RPMI7951 (cell line): ENCODE measurements at regions not wholly inside any gene's neighbourhood (a gene's known extent, or its start where the extent isn't known, plus 50 kb on each side); places are given as distances from the start of the nearest gene placed in this dataset.
A peak's percentile ranks its signal among the peaks of the same experiment; 100 is the strongest.

Experiments used
- DNase-seq: peaks from one replicate; pipeline ENCODE4 v3.0.0-alpha.2; 2012; ENCODE audit warnings: low read depth

DNA sequence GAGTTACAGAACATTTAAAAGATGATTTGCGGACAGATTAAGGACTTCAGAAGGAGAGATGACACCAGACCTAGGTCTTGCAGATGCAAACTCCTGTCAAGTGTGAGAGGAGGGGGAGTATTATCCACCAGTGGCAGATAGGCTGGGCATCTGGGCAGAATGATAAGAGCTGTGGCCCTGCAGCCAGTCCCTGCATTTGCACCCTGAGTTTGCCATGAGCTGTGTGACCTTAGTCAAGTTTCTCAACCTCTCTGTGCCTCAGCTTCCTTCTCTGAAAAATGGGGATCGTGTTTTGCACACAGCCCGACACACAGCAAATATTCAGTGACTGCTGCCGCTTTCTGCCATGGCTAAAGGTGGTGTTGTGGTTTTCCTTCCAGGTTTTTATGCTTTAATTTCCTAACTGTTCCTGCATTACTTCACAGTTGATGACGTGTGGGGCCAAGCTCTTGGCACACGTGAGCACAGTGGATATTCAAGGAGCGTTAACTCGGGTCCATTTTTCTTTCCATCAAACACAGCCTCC lies 516.2 kb downstream of the CDH26 start:
- no peak for DNase-seq

DNA sequence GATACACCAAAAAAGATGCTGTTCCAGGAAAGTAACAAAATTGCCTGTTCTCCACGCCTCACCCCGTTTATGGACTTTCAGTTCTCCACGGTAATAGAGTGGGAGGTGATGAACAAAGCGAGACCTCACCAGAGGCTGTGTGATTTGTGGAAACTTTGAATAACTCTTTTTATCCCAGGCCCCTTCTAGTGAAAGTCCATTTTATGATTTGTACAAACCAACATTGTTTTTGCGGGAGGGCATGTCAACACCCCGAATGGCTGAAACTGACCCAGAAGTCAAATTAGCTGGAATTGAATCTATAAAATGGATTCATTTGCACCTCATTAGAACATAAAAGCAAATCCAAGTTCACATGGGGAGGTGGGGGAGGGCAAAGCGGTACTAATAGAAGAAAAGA lies 517.8 kb downstream of the CDH26 start:
- no peak for DNase-seq

DNA sequence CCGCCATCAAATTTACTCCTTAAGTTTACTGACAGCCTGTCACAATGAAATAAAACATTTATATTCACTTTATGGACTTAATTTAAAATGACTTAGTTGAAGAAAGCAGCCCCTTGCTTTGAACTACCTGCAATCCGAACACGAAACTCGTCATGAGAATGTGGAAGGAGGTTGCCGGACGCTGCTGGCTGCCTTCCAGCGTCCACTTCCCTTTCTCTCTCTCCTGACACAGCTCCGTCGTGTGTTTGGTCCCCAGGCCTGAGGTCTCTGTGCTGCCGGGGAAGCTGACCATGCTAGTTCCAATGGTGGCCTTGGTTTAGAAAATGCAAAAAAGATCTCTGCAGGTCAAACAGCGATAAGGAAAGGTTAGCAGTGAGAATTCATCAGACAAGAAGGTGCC lies 519.7 kb downstream of the CDH26 start:
- no peak for DNase-seq

DNA sequence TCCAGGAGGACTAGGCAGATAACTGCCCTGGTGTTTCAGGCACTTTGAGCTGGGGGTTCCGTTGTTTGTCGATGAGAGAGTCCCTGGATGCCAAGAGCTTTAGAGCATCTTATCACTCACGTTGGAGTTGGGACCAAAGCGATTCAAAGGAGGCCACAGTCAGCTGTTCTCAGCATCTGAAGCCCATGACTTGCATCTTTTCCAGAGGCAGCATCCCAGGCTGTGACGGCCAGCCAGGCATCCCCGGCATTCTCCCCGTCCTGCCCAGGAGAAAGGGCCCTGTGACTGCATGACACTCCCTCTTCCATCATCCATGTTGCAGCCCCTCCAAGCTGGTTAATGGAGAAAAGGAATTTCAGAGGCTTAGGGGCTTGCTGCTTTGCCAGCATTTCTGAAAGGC lies 520.3 kb downstream of the CDH26 start:
- DNase-seq = no peak

DNA sequence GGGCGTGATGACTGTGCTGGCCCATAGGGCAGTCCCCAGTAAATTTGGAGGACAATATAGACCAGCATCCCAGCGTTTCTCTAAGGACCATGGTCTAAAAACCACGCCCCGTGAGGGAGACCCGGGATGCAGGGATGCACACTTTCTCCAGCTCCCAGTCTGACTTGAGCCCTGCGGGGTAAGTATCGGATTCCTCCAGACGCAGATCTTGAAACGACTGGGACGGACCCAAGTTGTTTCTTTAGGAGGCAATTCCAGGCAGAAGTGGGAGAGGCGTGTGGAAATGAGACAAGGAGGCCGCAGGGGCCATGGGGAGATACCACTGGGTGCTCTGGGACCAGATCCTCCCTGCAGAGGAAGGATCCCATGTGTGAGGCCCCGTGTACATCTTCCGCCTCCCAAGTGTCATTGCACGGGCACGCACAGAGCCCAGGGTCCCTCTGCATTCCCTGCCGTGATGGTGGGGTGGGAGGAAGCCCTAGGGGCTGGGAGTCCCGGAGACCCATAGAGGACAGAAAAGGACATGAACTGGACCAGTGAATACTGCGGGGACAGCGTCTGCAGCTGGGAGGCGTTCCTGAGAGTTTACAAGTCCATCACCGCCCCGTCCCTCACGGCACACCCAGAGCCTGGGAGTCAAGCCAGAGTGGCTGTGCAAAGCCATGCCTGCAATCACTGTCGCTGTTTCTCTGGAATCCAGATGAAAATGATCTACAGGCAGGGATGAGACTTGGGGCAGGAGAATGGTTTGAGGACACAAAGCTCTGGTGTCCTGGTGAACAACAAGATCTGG lies 522.9 kb downstream of the CDH26 start:
- DNase-seq = no peak

DNA sequence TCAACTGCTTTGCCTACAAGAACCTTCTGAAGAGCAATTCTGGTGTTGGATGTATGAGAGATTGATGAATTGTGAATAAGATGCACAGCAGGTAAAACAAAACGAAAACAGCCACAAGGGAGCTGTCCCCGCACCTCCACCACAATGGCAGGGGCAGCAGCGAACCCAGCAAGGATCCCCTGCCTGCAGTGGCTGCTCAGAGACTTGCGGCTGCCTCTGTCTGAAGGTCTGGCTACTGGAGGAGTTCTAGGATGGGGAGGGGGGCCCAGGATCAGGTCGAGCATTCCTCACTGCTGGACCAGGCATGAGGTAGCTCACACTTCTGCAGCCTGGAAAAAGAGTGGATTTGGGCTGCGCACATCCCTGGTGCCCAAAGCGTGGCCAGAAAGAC lies 523.5 kb downstream of the CDH26 start:
- DNase-seq = no peak

DNA sequence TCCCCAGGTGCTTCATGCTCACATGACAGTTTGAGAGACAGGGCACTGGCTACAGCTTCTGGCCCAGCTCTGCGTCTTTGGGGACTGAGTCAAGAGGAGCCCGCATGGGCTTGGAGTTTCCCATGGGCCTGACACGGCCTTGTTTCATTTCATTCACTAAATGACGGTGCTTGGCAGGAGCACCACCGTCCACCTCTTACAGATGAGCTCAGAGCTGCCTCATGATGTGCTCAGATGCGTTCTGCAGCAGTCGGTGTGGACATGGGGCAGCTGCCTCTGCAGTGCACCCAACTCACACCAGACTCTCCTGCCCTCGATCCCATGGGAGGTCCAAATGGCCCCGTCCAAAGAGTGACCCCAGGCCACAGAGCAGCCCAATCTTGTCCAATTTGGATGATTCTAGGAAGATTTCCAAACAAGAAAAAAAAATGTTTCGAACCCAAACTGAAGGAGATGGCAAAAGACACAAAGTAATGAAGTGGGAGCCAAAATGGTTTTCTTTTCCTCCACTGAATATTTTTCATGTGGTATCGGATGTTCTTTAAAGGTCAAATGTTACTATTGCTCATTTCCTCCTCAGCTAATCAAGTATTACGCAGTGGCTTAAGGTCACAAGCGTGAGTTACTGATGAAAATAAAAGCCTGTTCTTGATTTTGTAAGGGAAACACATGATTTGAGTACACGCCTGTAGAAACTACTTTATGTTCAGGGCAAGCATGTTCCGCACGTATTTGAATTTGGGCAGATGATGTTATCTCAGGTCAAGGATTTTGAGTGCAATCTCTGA lies 524.2 kb downstream of the CDH26 start:
- DNase-seq = no peak

DNA sequence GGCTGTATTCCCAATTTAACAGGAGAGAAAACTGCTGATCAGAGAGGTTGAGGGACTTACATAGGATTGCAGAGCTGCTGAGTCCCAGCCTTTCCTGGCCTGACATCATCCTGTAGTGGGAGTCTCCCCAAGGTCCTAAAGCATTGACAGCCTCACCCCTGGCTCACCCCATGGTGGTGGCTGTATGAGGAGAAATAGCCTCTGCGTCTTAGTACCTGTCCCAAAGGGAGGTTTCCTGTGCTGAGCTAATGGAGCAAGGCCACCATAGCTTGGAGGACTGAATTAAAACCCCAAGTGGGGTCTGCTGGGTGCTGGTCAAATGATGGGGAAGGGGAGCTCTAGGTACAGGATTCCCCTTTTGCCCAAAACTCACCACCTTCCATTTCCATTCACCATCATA lies 525.1 kb downstream of the CDH26 start:
- no peak for DNase-seq

DNA sequence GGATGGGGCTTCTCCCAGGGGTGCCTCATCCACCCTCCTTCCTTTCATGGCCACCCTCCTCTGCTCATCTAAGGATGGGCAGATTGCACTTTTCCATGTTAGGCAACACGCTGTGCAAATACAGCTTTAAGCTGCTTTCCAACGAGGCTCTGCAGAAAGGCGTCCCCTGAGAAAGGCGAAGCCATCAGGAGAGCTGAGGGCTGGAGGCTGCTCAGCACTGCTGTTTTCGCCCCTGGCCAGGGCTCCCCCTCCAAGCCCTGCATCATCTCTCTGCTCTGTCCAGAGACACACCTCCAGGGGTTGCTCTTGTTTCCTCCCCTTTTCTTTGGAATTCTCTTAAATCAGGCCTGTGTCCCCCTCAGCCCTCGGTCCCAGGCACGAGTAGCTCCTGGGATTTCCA lies 526.1 kb downstream of the CDH26 start:
- DNase-seq = no peak

DNA sequence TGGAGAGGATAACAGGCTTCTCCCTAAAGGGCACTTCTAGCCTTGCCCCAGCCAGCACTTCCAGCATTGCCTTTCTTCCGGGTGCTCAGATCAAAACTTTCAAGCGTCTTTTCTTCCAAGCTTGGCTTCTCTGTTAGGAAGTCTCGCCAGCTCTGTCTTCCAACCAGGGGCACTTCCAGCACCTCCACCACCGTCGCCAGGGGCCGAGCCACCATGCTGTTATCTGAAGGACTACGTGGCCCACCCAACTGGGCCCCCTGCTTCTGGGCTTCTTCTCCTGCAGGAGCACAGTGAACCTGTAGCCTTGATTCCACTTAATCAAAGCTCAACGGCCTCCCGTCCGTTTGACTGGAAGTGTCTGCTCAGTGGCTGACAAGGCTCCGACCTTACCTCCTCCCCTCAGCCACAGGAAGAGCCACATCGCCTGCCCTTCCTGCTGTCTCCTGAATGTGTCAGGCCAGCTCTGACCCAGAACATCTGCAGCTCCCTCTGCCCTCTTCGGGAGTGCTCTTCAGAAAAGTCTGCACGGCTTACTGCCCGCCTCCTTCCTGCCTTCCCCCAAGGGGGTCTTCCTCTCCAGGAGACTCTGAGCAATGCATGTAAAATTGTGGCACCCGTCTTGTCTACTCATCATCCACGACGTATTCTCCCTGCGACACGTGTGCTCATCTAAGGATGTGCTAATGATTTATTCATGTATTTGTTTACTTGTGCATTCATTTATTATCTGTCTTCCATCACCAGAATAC lies 527.0 kb downstream of the CDH26 start:
- no peak for DNase-seq

DNA sequence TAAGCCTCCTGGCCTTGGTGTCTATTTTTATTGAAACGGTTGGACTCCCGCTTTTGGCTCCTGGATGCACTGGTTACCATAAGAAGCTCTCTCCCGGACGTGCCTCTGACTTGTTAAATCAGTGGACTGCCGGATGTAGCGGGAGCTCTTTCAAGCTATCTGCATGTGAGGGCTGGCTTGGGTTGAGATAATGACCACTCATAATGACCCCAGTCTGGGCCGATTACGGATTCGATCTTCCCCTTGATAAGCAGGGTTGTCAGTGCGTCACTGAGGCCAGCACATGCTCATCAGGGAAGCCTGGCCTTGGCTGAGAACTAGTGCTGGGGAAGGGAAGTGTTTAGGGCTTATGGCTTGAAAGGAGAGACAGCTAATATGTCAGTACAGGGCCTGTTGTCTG lies 528.1 kb downstream of the CDH26 start:
- no peak for DNase-seq

DNA sequence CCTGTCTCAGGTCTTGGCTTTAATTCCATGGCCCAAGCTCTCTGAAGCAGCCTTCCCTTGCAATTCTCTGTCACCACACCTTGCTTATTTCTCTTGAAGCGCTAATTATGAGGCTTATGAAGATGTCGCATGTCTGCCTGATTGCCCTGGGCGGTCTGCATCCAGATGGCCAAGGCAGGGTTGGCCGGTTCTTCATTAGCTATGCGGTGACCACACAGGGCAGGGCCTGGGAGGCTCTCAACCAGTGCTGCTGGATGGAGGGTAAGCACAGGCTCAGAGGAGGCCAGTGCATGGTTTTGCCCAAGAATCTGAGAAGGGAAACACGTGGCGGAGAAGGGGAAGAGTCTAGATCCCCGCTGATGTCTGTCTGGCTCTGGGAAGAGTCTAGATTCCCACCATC lies 528.7 kb downstream of the CDH26 start:
- DNase-seq = no peak

DNA sequence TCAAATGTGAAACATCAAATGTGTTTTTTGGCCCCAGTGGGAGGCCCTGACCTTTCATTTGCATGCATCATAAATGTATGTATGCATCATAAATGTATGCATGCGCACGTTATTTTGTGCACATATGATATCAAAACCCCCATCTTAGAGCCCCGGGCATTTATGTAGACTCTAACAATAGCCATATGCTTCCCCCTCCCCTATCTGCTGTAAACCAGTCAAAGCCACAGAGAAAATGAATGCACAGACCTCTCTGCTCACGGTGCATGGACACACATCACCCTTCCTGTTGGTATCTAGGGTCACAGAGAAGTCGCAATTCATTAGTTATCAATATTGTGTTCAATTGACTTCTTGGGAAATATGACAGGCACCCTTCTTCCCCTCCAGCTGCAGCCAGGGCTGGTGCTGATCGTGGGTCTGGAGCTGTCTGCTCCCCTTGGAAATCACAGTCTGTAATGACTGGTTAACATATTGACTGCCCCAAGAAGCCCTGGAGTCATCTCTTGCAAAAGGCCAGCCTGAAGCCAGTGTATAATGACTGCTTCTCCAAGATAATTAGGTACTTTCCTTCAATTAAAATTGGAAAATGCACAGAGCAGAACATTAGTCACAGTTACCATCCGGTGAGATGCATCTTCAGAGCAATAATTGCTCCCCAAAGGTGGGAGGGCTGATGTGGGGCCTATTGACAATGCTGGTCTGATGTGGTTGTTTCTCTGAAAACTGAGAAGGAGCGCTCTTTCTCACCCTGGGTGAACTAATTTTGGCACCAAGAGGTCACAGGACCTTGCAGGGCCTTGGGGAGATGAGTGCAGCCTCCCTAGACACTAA lies 532.2 kb downstream of the CDH26 start:
- no peak for DNase-seq

DNA sequence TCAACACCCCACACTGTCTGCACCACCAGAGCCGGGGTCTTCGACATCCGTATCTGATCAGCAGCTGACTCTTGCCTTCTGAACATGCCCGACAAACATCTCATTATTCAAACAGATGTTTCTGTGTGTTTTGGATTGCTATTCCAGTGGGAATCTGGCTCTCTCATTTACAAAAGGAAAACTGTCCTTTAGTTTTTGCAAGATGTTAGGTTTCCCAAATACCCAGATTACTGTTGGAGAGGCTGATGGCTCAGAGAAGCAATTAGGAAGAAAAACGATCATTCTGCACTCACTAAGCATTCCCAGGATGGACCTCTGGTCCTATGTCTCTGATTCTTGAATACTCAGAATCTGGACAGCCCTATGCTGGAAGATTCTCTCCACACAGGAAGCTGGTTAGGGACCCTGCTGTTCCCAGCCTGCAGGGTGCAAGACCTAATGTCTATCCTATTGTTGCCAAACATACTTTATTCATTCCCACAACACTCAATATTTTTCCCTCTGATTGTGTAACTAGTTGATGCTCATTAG lies 532.9 kb downstream of the CDH26 start:
- DNase-seq = no peak

DNA sequence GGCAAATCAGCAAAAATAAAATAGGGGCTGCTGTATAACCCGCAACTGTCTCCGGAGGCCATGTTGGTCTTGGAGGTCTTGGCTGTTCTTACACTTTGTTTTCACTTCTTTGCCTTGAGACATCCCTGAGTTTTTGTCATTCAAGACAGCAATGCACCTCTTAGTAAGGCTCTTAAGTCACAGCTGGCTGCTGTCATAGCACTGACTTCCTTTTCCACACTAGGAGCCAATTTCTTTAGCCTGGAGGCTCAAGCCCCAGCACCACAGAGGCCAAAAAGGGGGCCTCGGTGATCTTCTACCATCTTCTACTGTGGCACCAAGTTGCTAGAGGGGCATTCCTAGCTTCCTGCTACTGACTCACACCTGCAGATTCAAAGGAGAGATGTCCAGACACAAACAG lies 536.3 kb downstream of the CDH26 start:
- DNase-seq = peak; percentile 26

DNA sequence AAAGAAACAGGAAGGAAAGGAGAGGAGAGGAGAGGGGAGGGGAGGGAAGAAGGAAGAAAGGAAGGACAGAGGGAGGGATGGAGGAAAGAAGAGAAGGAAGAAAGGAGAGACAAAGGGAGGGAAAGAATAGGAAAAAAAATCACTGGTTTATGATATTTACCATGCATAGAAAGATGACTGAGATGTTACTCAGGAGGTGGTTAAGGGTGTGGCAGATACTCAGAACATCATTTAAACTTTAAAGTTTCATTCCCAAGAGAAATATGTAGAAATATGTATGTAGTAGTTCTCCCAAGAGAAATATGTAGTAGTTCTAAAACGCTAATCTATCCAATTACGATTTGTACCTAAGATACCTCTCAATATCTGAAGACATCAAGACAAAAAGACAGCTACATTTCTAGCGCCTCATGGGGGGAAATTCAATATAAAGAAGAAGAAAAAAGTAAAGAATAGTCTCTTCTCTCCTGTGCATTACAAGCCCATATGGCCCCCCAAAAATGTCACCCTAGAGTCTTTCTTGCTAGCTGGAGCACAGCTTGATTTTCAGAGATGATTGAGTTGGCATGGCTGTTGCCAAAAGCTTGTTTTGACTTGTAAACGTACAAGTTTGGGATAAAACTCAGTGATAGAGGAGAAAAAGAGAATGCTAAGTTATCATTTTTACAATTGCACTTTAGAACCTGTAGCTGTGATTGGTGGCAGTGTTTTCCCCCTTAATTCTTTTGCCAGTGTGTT lies 539.2 kb downstream of the CDH26 start:
- DNase-seq = no peak

DNA sequence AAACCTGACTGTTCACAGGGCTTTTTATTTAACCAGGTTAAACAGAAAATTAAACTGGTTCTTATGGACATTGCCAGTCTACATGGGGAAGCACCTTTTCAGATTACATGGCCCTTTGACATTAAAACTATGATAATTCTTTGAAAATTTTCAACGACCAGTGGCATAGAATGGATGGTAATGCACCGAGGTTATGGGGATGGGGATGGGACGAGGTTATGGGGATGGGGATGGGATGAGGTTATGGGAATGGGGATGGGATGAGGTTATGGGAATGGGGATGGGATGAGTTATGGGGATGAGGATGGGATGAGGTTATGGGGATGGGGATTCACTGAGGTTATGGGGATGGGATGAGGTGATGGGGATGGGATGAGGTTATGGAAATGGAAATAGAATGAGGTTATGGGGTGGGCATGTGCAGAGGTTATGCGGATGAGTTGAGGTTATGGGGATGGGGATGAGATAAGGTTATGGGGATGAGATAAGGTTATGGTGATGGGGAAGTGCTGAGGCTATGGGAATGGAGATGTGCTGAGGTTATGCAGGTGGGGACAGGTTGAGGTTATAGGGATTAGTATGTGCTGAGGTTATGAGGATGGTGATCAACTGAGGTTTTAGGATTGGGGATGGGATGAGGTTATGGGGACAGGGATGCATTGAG lies 541.9 kb downstream of the CDH26 start:
- no peak for DNase-seq

DNA sequence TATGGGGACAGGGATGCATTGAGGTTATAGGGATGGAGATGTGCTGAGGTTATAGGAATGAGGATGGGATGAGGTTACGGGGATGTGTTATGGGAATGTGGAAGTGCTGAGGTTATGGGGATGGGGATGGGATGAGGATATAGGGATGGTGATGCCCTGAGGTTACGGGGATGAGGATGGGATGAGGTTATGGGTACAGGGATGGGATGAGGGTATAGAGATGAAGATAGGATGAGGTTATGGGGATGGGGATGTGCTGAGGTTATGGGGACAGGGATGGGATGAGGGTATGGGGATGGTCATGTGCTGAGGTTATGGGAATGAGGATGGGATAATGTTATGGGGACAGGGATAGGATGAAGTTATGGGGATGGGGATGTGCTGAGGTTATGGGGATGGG lies 542.8 kb downstream of the CDH26 start:
- no peak for DNase-seq

DNA sequence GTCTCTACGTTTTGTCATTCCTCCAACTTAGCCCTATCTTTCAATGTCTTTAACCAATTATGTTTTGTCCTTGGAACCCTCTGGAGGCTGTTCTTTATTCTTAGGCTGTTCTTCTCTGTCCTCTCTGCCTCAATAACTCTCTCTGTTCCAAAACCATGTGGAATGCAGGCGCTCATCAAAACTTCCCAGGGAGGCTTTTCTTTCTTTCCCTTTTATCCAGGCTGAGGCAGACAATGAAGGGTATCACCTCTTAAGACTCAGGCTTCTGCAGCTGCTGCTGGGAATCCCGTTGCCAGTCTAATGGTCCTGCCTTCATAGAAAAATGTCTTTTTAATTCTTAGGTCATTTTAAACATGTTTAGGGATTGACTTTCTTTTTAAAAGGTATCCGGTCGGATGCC lies 544.7 kb downstream of the CDH26 start:
- no peak for DNase-seq

DNA sequence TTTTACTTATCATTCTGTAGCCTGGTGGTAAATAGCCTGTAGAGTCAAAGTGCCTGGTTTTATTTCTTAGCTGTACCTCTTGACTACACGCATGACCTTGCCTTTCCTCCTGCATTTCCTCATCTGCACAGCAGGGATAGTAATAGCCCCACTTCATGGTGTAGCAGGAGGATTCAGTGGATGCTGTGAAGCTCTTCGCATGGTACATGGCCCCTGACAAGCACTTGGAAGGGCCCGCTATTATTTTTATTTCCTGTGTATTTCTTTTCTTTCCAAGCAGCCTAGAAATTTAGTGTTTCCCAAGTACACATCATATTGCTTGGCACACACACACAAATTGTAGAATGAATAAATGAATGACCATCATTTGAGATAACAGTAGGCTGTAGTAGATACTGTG lies 547.2 kb downstream of the CDH26 start:
- DNase-seq = no peak
